ENCODE measurements at regions not wholly inside any gene's neighbourhood (a gene's known extent, or its start where the extent isn't known, plus 50 kb on each side); places are given as distances from the start of the nearest gene placed in this dataset.

- no peak for TF ChIP-seq CTBP2 (IDR thresholded peaks at IDR 0.05; ENCODE audit: borderline replicate concordance, insufficient read depth, insufficient read length, low read length)
Observed at GRCh38 chr18:56042915-56043536, 455.0 kb upstream of the TCF4 start (continued).

Measured in H1 (cell line).